Choroid plexus epithelial cell (primary cell): ENCODE measurements at regions not wholly inside any gene's neighbourhood (a gene's known extent, or its start where the extent isn't known, plus 50 kb on each side); places are given as distances from the start of the nearest gene placed in this dataset.

ENCODE experiments used
- DNase-seq: peaks from one replicate; pipeline ENCODE4 v3.0.0-alpha.2; 2010; ENCODE audit warnings: low read depth
- H3K4me3 ChIP-seq: 2 replicates; pipeline ENCODE4 v1.5.1; 2011; ENCODE audit warnings: low read depth, mild to moderate bottlenecking, control low read depth, low read length, moderate library complexity
- CTCF ChIP-seq: conservative IDR thresholded peaks from 2 replicates; pipeline ENCODE4 v1.5.1; 2011; ENCODE audit warnings: low read depth, mild to moderate bottlenecking, control low read depth, inconsistent platforms, low read length, moderate library complexity

GRCh38 chr2:13597176-13597575, 880.4 kb downstream of the TRIB2 start:
- H3K4me3 ChIP-seq: no peak overlapping the region
- no peak for TF ChIP-seq CTCF
- no peak for DNase-seq

GRCh38 chr2:13601506-13601905, 884.8 kb downstream of the TRIB2 start:
- H3K4me3 ChIP-seq: no peak overlapping the region
- no peak for DNase-seq
- no peak for TF ChIP-seq CTCF

- DNase-seq: peak; percentile 8
- TF ChIP-seq CTCF: no peak
- no peak overlapping the region for H3K4me3 ChIP-seq
These were observed 888.4 kb downstream of the TRIB2 start for GRCh38 chr2:13604951-13605661.

GRCh38 chr2:13607139-13607538, 890.4 kb downstream of the TRIB2 start:
- no peak for TF ChIP-seq CTCF
- H3K4me3 ChIP-seq: no peak overlapping the region
- DNase-seq: no peak

- DNase-seq: no peak
- no peak overlapping the region for H3K4me3 ChIP-seq
- no peak for TF ChIP-seq CTCF
These were observed 895.2 kb downstream of the TRIB2 start for GRCh38 chr2:13611939-13612338.

GRCh38 chr2:13616059-13616458, 899.3 kb downstream of the TRIB2 start:
- no peak for DNase-seq
- no peak for TF ChIP-seq CTCF
- no peak overlapping the region for H3K4me3 ChIP-seq

GRCh38 chr2:13616616-13617015, 899.9 kb downstream of the TRIB2 start:
- TF ChIP-seq CTCF: no peak
- no peak overlapping the region for H3K4me3 ChIP-seq
- no peak for DNase-seq
